RWPE2 (cell line): ENCODE measurements at regions not wholly inside any gene's neighbourhood (a gene's known extent, or its start where the extent isn't known, plus 50 kb on each side); places are given as distances from the start of the nearest gene placed in this dataset.

Experiments used
- ATAC-seq: fragments of 200-7000 bp; cut with Tn5 transposase; 3 replicates; pipeline ENCODE4 v1.9.1; 2021; ENCODE audit warnings: low read depth
- DNase-seq: peaks from one replicate; pipeline ENCODE4 v3.0.0-alpha.2; 2020; ENCODE audit warnings: low spot score
- H3K27ac ChIP-seq: fragments of 450-650 bp; 2 replicates; pipeline ENCODE4 v1.5.1; 2017; ENCODE audit warnings: mild to moderate bottlenecking; ENCODE audit not compliant: poor library complexity, severe bottlenecking
- H3K27me3 ChIP-seq: fragments of 250-450 bp; sonication (Bioruptor Pico); 2 replicates; pipeline ENCODE4 v1.5.1; 2021; ENCODE audit warnings: mild to moderate bottlenecking, moderate library complexity; ENCODE audit not compliant: insufficient read depth, poor library complexity, severe bottlenecking
- H3K36me3 ChIP-seq: fragments of 250-450 bp; sonication (Bioruptor Pico); 2 replicates; pipeline ENCODE4 v1.5.1; 2020; ENCODE audit warnings: low read depth, mild to moderate bottlenecking, moderate library complexity
- H3K4me1 ChIP-seq: fragments of 250-450 bp; sonication (Bioruptor Pico); 2 replicates; pipeline ENCODE4 v1.5.1; 2021; ENCODE audit warnings: mild to moderate bottlenecking, moderate library complexity; ENCODE audit not compliant: insufficient read depth, poor library complexity, severe bottlenecking
- H3K4me3 ChIP-seq: fragments of 250-450 bp; sonication (Bioruptor Pico); 2 replicates; pipeline ENCODE4 v1.5.1; 2021; ENCODE audit warnings: mild to moderate bottlenecking, moderate library complexity; ENCODE audit not compliant: severe bottlenecking
- H3K9me3 ChIP-seq: fragments of 250-450 bp; sonication (Bioruptor Pico); 2 replicates; pipeline ENCODE4 v1.5.1; 2021; ENCODE audit warnings: mild to moderate bottlenecking, moderate library complexity; ENCODE audit not compliant: severe bottlenecking
- CTCF ChIP-seq: fragments of 450-650 bp; IDR thresholded peaks from one replicate; pipeline ENCODE4 v1.5.1; 2017; ENCODE audit warnings: mild to moderate bottlenecking, moderate library complexity; ENCODE audit not compliant: poor library complexity, severe bottlenecking

GRCh38 chrX:124507246-124507645 is 160.9 kb downstream of the SH2D1A start:
- no peak for DNase-seq
- Histone ChIP-seq H3K4me3 (no peak overlapping the region), H3K9me3 (no peaks in the 10 kb centered on the region), H3K4me1 (peaks cover 18% of the 10 kb centered on the region), H3K27ac (peak overlapping the region; percentile 39), H3K36me3 (no peaks in the 10 kb centered on the region), H3K27me3 (no peaks in the 10 kb centered on the region)
- peak; percentile 85 for ATAC-seq
- no peak for TF ChIP-seq CTCF

- no peaks in the 10 kb centered on the region for H3K9me3 ChIP-seq
- no peak overlapping the region for H3K27ac ChIP-seq
- DNase-seq = no peak
- no peaks in the 10 kb centered on the region for H3K27me3 ChIP-seq
- no peak overlapping the region for H3K4me3 ChIP-seq
- ATAC-seq = peak; percentile 68; the same call in 2 of the 3 replicates
- no peak for TF ChIP-seq CTCF
- H3K4me1 ChIP-seq = no peaks in the 10 kb centered on the region
- no peaks in the 10 kb centered on the region for H3K36me3 ChIP-seq
Measured at GRCh38 chrX:124518885-124519284, 172.5 kb downstream of the SH2D1A start.

GRCh38 chrX:124524852-124525251 is 178.5 kb downstream of the SH2D1A start:
- Histone ChIP-seq H3K9me3 (no peaks in the 10 kb centered on the region), H3K27ac (no peak overlapping the region), H3K36me3 (no peaks in the 10 kb centered on the region), H3K4me3 (no peak overlapping the region), H3K4me1 (no peaks in the 10 kb centered on the region), H3K27me3 (no peaks in the 10 kb centered on the region)
- TF ChIP-seq CTCF = no peak
- ATAC-seq = no peak
- no peak for DNase-seq

GRCh38 chrX:124529786-124530185 is 183.4 kb downstream of the SH2D1A start:
- no peak overlapping the region for H3K4me3 ChIP-seq
- H3K27ac ChIP-seq = no peak overlapping the region
- no peak for ATAC-seq
- no peak for TF ChIP-seq CTCF
- no peaks in the 10 kb centered on the region for H3K4me1 ChIP-seq
- no peaks in the 10 kb centered on the region for H3K27me3 ChIP-seq
- DNase-seq = no peak
- H3K9me3 ChIP-seq = no peaks in the 10 kb centered on the region
- no peaks in the 10 kb centered on the region for H3K36me3 ChIP-seq

GRCh38 chrX:124530803-124531202 is 184.4 kb downstream of the SH2D1A start:
- Histone ChIP-seq H3K9me3 (no peaks in the 10 kb centered on the region), H3K4me3 (no peak overlapping the region), H3K4me1 (no peaks in the 10 kb centered on the region), H3K36me3 (no peaks in the 10 kb centered on the region), H3K27me3 (no peaks in the 10 kb centered on the region), H3K27ac (no peak overlapping the region)
- ATAC-seq (no peak), DNase-seq (no peak)
- TF ChIP-seq CTCF = no peak
